ENCODE measurements at regions not wholly inside any gene's neighbourhood (a gene's known extent, or its start where the extent isn't known, plus 50 kb on each side); places are given as distances from the start of the nearest gene placed in this dataset.

GRCh38 chr3:64880916-64881315 lies 193.1 kb upstream of the ADAMTS9 start:
- TF ChIP-seq, protein P1, sequence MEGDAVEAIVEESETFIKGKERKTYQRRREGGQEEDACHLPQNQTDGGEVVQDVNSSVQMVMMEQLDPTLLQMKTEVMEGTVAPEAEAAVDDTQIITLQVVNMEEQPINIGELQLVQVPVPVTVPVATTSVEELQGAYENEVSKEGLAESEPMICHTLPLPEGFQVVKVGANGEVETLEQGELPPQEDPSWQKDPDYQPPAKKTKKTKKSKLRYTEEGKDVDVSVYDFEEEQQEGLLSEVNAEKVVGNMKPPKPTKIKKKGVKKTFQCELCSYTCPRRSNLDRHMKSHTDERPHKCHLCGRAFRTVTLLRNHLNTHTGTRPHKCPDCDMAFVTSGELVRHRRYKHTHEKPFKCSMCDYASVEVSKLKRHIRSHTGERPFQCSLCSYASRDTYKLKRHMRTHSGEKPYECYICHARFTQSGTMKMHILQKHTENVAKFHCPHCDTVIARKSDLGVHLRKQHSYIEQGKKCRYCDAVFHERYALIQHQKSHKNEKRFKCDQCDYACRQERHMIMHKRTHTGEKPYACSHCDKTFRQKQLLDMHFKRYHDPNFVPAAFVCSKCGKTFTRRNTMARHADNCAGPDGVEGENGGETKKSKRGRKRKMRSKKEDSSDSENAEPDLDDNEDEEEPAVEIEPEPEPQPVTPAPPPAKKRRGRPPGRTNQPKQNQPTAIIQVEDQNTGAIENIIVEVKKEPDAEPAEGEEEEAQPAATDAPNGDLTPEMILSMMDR (tag by site-specific recombination; IDR thresholded peaks at IDR 0.05) = no peak
- TF ChIP-seq ZNF521 (tag by site-specific recombination; IDR thresholded peaks at IDR 0.05) = no peak
- no peak for TF ChIP-seq ZNF155 (tag by site-specific recombination; IDR thresholded peaks at IDR 0.05)

Measured in HEK293 (cell line).